Peyer's patch (tissue), 4 donors: ENCODE measurements at regions not wholly inside any gene's neighbourhood (a gene's known extent, or its start where the extent isn't known, plus 50 kb on each side); places are given as distances from the start of the nearest gene placed in this dataset.

Source experiments
- CTCF ChIP-seq, 6 experiments: fragments of 450-650 bp in 4 of 6; fragments of 200-600 bp in 2 of 6; sonication (generic) in 1 of 6; IDR thresholded peaks; one replicate each; pipeline ENCODE4 v1.5.1; 2017 to 2019; ENCODE audit warnings: antibody characterized with exemption in 6 of 6, mild to moderate bottlenecking in 3 of 6, moderate library complexity in 1 of 6
- POLR2A ChIP-seq, 2 donors: fragments of 450-650 bp; IDR thresholded peaks; one replicate each; pipeline ENCODE4 v1.5.1; 2017; ENCODE audit warnings: antibody characterized with exemption in 2 of 2, mild to moderate bottlenecking in 2 of 2, moderate library complexity in 2 of 2

GRCh38 chr3:115523458-115523857 is 99.9 kb upstream of the GAP43 start:
- no peak for TF ChIP-seq CTCF (IDR thresholded peaks at IDR 0.05)
- no peak for TF ChIP-seq POLR2A (IDR thresholded peaks at IDR 0.05)
